T-helper 1 cell treated with Interleukin-12 subunit alpha and Interleukin-12 subunit beta and Interleukin-4 antibody, amounts not matched to agents 30 μg/mL and 1 μg/mL, for 36 hours (primary cell): ENCODE measurements at regions not wholly inside any gene's neighbourhood (a gene's known extent, or its start where the extent isn't known, plus 50 kb on each side); places are given as distances from the start of the nearest gene placed in this dataset.
"Not testable (repeated sequence)": the region's sequence is repeated elsewhere in the genome, so short reads cannot be mapped to it uniquely, and the experiment has no call there.

Experiments
- H3K27ac Mint-ChIP-seq: one replicate; pipeline ENCODE4 v1.8.0; 2021; ENCODE audit warnings: mild to moderate bottlenecking, mixed read lengths
- H3K27me3 Mint-ChIP-seq: one replicate; pipeline ENCODE4 v1.8.0; 2021; ENCODE audit warnings: low read depth, mixed read lengths
- H3K36me3 Mint-ChIP-seq: one replicate; pipeline ENCODE4 v1.8.0; 2021; ENCODE audit warnings: low read depth, mixed read lengths
- H3K4me1 Mint-ChIP-seq: one replicate; pipeline ENCODE4 v1.8.0; 2021; ENCODE audit warnings: low read depth, mixed read lengths
- H3K4me3 Mint-ChIP-seq: one replicate; pipeline ENCODE4 v1.8.0; 2021; ENCODE audit warnings: mild to moderate bottlenecking, moderate library complexity, mixed read lengths
- H3K9me3 Mint-ChIP-seq: one replicate; pipeline ENCODE4 v1.8.0; 2021; ENCODE audit warnings: mixed read lengths

- Mint-ChIP-seq H3K27me3 (no peaks in the 10 kb centered on the region), H3K4me3 (no peak overlapping the region), H3K27ac (no peak overlapping the region), H3K9me3 (no peaks in the 10 kb centered on the region), H3K4me1 (peaks cover 2% of the 10 kb centered on the region), H3K36me3 (no peaks in the 10 kb centered on the region)
These were observed 279.8 kb upstream of the FRG1 start for GRCh38 chr4:189660722-189661360.

DNA sequence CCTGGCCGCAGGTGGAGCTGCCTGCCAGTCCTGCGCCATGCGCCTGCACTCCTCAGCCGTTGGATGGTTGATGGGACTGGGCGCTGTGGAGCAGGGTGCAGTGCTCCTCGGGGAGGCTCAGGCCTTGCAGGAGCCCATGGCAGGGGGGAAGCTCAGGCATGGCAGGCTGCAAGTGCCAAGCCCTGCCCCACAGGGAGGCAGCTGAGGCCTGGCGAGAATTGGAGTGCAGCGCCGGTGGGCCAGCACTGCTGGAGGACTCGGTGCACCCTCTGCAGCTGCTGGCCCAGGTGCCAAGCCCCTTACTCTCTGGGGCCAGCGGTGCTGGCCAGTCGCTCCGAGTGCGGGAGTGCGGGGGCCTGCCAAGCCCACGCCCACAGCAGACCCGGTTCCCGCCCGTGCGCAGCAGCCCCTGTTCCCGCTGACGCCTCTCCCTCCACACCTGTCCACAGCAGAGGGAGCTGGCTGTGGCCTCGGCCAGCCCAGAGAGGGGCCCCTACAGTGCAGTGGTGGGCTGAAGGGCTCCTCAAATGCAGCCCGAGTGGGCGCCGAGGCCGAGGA is 275.9 kb upstream of the FRG1 start:
- no peaks in the 10 kb centered on the region for H3K9me3 Mint-ChIP-seq
- no peak overlapping the region for H3K4me3 Mint-ChIP-seq
- no peaks in the 10 kb centered on the region for H3K36me3 Mint-ChIP-seq
- H3K27me3 Mint-ChIP-seq, result no peaks in the 10 kb centered on the region
- no peaks in the 10 kb centered on the region for H3K4me1 Mint-ChIP-seq
- no peak overlapping the region for H3K27ac Mint-ChIP-seq

- H3K27ac Mint-ChIP-seq, H3K4me1 Mint-ChIP-seq, H3K4me3 Mint-ChIP-seq, H3K27me3 Mint-ChIP-seq, H3K36me3 Mint-ChIP-seq, H3K9me3 Mint-ChIP-seq: not testable (repeated sequence)
These were observed 274.9 kb upstream of the FRG1 start for GRCh38 chr4:189665712-189666305.

- not testable (repeated sequence) for H3K4me1 Mint-ChIP-seq, H3K27ac Mint-ChIP-seq, H3K9me3 Mint-ChIP-seq, H3K36me3 Mint-ChIP-seq, H3K4me3 Mint-ChIP-seq, H3K27me3 Mint-ChIP-seq
These were observed 273.3 kb upstream of the FRG1 start for GRCh38 chr4:189667386-189667785.

DNA sequence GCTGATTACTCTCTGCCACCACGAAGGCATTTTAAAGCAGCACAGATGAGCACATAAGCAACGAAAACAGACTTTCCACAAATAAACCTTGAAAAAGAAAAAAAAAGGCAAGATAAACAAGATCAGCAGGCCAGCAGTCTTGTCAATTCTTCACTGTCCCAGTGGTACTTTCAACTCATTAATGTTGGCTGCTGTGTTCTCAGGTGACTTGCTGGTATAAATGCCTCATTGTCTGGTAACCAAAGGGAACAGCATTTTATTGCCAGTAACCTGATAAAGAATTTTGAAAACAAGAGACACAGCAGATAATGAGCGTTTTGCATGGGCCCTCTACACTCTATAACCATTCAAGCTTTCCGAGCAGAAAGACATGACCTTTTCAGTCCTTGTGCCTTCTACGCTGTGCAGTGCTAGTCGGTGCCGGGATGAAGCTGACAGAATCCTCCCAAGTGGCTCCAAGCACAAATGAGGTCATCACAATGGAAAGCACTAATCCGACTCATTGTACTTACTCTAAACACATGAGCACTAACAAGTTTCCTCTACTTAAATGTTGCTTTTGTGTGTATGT is 242.9 kb upstream of the FRG1 start:
- not testable (repeated sequence) for H3K9me3 Mint-ChIP-seq, H3K27ac Mint-ChIP-seq, H3K36me3 Mint-ChIP-seq, H3K4me1 Mint-ChIP-seq, H3K4me3 Mint-ChIP-seq, H3K27me3 Mint-ChIP-seq

- H3K4me1 Mint-ChIP-seq, H3K27ac Mint-ChIP-seq, H3K36me3 Mint-ChIP-seq, H3K9me3 Mint-ChIP-seq, H3K4me3 Mint-ChIP-seq, H3K27me3 Mint-ChIP-seq: not testable (repeated sequence)
These were observed 237.7 kb upstream of the FRG1 start for GRCh38 chr4:189703000-189703399.

DNA sequence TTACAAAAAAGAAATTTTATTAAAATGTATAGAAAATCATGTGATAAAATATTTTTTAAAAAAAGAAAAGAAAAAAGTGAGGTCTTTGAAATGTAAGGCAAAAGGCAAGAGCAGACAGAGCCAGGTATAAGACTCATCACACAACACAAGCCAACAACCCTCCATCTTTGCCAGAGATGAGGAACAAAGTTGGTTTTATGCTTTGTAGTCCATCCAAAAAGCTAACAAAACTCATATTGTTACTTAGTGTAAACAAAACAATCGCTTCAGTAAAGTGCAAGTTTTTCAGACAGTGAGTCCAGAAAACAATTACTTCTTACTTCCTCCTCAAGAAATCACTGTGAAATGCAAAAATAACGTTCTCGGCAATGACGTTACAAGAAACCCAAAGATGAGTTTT is 233.9 kb upstream of the FRG1 start:
- H3K9me3 Mint-ChIP-seq, H3K36me3 Mint-ChIP-seq, H3K27ac Mint-ChIP-seq, H3K27me3 Mint-ChIP-seq, H3K4me3 Mint-ChIP-seq, H3K4me1 Mint-ChIP-seq: not testable (repeated sequence)

DNA sequence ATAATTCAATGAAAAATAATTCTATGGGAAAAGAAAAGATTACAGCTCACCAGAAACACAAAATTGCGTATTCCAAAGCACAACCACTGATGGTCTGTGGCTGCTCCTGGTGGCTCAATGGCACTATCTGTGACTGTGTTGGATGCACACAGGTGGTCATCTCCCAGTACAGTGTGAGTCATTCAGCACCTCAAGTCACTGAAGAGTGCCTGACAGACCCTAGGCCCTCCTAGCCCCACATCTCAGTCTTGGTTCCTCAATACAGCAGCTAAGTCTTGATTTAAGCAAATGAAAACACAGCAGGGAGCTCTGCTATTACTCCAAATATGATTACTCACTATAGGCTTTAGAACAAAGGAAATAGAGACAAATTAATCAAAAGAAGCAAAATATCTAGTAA is 233.4 kb upstream of the FRG1 start:
- not testable (repeated sequence) for H3K4me1 Mint-ChIP-seq, H3K4me3 Mint-ChIP-seq, H3K36me3 Mint-ChIP-seq, H3K27me3 Mint-ChIP-seq, H3K27ac Mint-ChIP-seq, H3K9me3 Mint-ChIP-seq

DNA sequence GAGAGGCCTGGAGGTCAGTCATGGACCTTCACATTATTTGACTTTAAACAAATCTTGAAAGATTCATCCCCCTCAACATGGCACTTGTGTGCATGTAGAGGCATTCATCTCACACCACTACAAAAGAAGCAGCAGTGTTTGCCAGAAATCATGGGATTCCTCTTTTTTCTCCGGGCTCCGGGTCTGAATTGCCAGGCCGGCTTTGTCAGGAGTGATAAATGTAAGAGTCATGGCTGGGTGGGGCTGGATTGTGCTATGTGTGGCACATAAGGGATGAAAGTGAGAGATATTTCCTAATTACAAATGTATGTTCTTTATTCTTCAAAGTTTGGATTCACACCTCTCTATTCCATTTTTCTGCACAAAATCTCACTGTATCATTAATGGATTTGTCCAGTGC is 228.7 kb upstream of the FRG1 start:
- H3K4me1 Mint-ChIP-seq, H3K36me3 Mint-ChIP-seq, H3K4me3 Mint-ChIP-seq, H3K27ac Mint-ChIP-seq, H3K9me3 Mint-ChIP-seq, H3K27me3 Mint-ChIP-seq: not testable (repeated sequence)

GRCh38 chr4:189721016-189721993 is 219.4 kb upstream of the FRG1 start:
- not testable (repeated sequence) for H3K4me1 Mint-ChIP-seq, H3K4me3 Mint-ChIP-seq, H3K9me3 Mint-ChIP-seq, H3K27ac Mint-ChIP-seq, H3K36me3 Mint-ChIP-seq, H3K27me3 Mint-ChIP-seq

DNA sequence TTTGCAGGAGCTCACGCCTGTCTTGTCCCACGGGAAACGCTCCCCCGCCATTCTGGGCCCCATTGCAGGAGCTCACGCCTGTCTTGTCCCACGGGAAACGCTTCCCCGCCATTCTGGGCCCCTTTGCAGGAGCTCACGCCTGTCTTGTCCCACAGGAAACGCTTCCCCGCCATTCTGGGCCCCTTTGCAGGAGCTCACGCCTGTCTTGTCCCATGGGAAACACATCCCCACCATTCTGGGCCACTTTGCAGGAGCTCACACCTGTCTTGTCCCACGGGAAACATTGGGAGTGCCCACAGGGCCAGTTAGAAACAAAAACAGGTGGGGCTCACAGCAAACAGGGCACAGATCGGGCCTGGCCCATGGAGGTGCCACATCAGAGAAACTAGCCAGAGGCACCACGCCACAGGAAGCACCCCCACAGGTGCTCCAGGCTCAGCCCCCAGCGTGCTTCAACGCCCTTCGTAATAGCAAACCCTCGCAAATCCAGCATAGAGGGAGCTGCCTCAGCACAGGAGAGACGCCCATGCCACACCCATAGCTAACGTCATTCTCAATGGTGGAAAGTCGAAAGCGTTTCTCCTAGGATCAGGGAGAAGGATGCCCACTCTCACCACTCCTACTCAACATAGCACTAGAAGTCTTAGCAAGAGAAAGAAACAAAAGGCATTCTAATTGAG is 218.2 kb upstream of the FRG1 start:
- not testable (repeated sequence) for H3K36me3 Mint-ChIP-seq, H3K4me3 Mint-ChIP-seq, H3K4me1 Mint-ChIP-seq, H3K27ac Mint-ChIP-seq, H3K27me3 Mint-ChIP-seq, H3K9me3 Mint-ChIP-seq

DNA sequence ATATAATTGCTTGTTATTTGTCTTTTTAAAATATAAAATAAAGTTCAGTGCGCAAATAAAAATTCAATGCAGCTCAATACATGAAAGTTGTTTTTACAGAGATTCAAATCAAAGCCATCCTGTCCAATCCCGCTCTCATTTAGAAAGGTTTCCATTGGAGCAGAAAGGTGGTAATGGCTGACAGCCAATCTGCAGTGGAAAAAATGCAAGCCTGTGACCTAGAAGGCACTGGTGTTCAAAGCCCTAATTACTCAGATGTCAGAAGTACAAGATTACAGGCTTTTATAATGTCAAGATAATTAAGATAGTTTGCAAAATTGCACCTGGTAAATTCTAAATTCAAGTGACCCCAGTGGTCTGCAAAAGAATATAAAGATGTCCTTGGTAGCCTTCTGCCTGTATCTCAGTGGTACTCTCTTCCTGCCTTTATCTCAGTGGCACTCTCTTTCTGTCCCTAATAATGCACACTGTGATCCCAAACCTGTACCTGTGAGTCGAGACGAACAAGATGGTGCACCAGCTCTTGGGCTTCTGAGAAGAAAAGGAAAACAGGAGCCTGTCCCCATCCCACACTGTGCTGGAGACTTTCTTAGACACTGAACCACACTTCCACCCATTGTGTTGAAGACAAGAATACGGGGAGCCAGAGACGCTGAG is 212.6 kb upstream of the FRG1 start:
- H3K4me1 Mint-ChIP-seq, H3K27me3 Mint-ChIP-seq, H3K4me3 Mint-ChIP-seq, H3K36me3 Mint-ChIP-seq, H3K27ac Mint-ChIP-seq, H3K9me3 Mint-ChIP-seq: not testable (repeated sequence)

GRCh38 chr4:189731989-189732388 is 208.7 kb upstream of the FRG1 start:
- not testable (repeated sequence) for H3K4me3 Mint-ChIP-seq, H3K27ac Mint-ChIP-seq, H3K27me3 Mint-ChIP-seq, H3K9me3 Mint-ChIP-seq, H3K36me3 Mint-ChIP-seq, H3K4me1 Mint-ChIP-seq

GRCh38 chr4:189733507-189733906 is 207.2 kb upstream of the FRG1 start:
- H3K27me3 Mint-ChIP-seq, H3K36me3 Mint-ChIP-seq, H3K4me3 Mint-ChIP-seq, H3K27ac Mint-ChIP-seq, H3K4me1 Mint-ChIP-seq, H3K9me3 Mint-ChIP-seq: not testable (repeated sequence)
